RCC 7860 (cell line): ENCODE measurements at regions not wholly inside any gene's neighbourhood (a gene's known extent, or its start where the extent isn't known, plus 50 kb on each side); places are given as distances from the start of the nearest gene placed in this dataset.

Source experiments
- DNase-seq: peaks from one replicate; pipeline ENCODE4 v3.0.0-alpha.2; 2015; ENCODE audit warnings: low spot score
- FAIRE-seq: peaks from 2 replicates; lab custom pipeline; 2012; peaks lifted over from hg19 to GRCh38; lab: Jason Lieb, UNC

- no peak for DNase-seq
- no peak for FAIRE-seq
Observed at GRCh38 chr6:129920103-129920798, 59.1 kb upstream of the TMEM244 start.

GRCh38 chr6:129911732-129912131, 50.6 kb upstream of the TMEM244 start:
- no peak for DNase-seq
- no peak for FAIRE-seq
